DMS114 treated with DMSO at 0.1 percent for 48 hours (cell line): ENCODE measurements at regions not wholly inside any gene's neighbourhood (a gene's known extent, or its start where the extent isn't known, plus 50 kb on each side); places are given as distances from the start of the nearest gene placed in this dataset.

Experiments used
- DNase-seq: peaks from one replicate; lab custom pipeline; 2025; ENCODE audit not compliant: unreplicated experiment; lab: John Stamatoyannopoulos, UW

DNA sequence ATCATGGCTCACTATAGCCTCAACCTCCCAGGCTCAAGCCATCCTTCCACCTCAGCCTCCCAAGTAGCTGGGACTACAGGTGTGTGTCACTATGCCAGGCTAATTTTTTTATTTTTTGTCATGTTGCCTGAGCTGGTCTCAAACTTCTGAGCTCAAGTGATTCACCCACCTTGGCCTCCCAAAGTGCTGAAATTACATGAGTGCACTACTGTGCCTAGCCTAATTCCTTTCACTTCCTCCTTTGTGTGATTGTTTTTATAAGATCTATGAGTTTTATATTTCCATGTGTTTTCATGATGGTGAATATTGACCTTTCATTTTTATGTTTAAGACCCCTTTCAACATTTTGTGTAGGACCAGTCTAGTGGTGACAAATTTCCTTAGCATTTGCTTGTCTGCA lies 55.2 kb upstream of the IL12B start:
- no peak for DNase-seq

DNA sequence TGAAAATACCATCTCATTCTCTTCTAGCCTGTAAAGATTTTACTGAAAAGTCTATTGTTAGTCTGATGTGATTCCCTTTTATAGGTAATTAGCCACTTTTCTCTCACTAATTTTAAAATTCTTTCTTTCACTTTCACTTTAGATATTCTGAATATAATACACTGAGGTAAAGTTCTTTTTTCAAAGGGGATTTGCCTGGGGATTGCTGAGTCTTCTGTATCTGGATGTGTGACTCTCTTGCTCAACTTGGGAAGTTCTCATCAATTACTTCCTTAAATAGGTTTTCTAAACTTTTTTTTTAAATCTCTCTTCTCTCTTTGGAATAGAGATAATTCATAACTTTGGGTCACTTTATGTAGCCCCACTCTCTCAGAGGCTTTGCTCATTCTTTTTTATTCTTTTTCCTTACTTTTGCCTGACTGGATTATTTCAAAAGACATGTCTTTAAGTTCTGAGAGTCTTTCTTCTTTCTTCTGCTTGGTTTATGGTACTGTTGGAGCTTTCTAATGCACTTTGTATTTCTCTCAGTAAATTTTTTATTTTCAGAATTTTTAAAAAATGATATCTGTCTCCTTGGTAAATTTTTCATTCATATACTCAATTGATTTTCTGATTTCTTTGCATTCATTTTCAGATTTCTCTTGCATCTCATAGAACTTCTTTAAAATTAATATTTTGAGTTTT lies 55.9 kb upstream of the IL12B start:
- DNase-seq = no peak

- no peak for DNase-seq
Observed at GRCh38 chr5:159392871-159393270, 62.6 kb upstream of the IL12B start.

GRCh38 chr5:159393854-159394274 lies 63.6 kb upstream of the IL12B start:
- DNase-seq = no peak

DNA sequence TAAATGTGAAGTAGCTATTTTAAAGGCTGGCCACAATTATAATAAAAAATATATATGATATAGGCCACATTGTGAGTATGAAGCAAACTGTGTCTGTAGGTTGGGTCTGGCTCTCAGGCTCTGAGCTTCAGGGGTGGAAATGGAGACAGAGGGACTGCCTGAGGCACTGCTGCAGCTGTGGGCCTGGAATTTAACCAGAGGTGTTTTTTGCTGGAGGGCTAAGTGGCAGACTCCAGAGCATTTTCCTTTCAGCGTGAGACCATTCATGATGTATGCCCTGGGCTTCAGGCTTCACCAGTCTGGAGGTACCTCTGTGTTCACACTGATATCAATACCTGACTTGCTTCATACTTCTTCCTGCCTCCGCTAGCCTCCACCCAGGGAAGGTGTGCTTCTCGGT lies 64.9 kb upstream of the IL12B start:
- no peak for DNase-seq

DNA sequence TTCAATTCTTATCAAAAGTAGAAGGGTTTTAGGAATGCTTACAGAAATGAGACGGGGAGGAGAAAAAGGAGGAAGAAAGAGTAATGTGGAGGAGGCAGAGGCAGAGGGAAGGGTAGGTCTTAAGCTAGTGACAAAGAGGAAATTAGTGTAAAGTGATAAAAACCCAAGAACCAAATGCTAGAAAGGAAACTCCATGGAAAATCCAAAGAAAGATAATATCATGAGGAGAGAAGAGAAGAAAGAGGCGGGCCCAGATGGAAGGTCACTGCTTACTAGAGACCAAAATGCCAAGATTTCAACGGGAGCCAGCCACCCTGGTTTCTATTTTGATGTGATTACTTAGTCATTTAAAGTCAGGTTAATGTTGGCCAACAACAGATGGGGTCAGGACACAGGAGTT lies 68.6 kb upstream of the IL12B start:
- no peak for DNase-seq

DNA sequence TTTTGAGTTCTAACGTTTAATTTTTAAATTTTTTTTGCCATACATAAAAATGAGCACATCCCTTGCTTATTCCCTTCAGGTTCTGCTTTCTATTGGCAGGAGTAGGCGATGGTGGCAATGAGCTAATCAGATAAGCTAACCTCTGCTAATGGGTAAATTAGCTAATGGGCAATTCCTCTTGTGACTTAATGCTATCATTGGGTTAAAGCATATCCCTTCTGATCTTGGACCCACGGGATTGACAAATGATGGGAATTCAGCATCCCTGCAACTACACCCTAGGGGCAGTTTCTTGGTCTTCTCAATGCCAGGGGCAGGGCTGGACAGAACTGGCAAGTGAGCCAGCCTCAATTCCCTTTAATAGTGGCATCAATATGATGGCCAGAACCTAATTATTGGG lies 70.2 kb upstream of the IL12B start:
- DNase-seq = no peak

GRCh38 chr5:159402311-159402710 lies 72.0 kb upstream of the IL12B start:
- DNase-seq = no peak

DNA sequence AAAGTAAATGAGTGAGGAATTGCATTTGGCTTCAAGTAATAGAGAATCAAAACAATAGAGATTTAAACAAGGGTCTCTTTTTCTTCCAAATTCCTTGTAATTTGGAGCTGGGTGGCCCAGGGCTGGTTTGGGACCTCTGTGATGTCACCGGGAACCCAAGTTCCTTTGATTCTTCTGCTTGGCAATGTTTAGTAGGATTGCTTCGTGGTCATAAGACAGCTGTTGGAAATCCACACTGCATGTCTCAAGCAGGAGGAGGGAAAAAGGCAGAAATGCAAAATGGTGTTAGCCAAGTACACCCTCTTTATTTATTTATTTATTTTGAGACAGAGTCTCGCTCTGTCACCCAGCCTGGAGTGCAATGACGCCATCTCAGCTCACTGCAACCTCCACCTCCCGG lies 72.6 kb upstream of the IL12B start:
- DNase-seq = no peak

DNA sequence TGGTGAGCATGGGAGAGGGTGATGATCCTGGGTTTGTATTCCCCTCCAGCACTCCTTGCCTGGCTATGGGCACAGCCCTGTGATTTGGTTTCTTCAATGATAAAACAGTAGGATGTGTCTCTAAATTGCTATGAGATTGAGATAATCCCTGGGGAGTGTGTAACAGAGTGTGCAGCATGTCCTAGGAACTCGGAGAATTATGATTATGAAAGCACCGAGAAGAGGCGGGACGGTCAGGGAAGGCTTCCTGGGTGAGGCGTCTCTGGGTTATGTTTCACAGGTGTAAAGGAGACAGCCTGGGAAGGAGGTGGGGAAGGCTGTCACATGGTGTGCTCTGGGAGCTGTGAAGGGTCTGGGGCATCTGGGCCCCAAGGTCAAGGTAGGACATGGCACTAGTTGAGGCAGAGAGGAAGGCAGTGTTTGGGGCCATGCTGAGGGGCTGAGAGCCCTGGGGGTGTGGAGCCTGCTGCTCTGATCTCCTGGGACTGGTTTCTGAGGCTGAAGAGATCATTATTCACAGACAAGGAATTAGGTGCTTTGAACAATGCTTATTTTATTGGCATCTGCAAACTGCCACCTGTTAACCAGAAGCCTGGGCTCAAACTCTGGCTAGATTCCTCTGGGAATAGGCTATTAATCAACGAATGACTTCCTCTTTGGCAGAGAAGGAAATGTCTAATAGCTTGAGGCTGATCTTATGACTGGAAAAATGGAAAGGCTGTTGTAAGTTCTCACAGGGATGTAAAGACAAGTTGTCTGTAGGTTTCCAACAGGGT lies 73.8 kb upstream of the IL12B start:
- DNase-seq = no peak

GRCh38 chr5:159405611-159406031 lies 75.3 kb upstream of the IL12B start:
- DNase-seq = no peak

DNA sequence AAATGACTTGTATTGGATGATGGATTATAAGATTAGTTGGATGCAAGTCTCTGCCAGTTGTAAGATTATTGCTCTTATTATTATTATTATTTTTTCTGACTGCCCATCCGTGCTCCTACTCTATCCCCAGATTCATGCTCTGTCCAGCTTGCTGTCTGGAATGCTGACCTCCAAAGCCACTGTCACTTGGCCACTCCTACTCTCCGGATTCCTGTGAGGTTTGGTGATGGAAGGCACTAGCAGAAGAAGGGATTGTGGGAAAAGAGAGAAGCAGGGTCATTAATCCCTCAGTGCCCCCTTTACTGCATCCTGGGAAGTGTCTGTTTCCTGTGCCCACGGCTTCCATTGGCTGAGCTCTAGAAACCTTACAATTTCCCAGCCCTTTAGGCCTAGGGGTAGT lies 76.3 kb upstream of the IL12B start:
- no peak for DNase-seq

GRCh38 chr5:159409801-159410200 lies 79.5 kb upstream of the IL12B start:
- DNase-seq = no peak

- no peak for DNase-seq
Observed at GRCh38 chr5:159410480-159410879, 80.2 kb upstream of the IL12B start.

DNA sequence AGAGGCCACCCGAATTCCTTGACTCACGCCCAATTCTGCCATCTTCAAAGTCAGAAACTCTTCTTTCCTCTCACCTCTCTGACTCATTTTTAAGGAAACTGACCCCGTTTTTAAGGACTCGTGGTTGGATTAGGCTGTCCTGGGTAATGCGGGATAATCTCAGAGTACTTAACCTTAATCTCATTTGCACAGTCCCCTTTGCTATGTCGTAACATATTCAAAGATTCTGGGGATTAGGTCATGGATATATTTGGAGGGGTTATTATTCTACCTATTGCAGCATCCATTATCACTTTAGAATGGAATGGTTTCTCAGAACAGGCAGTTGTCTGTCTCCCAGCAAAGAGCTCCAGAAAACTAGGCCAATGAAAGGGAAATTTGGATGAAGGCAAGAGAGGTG lies 80.8 kb upstream of the IL12B start:
- DNase-seq = no peak

DNA sequence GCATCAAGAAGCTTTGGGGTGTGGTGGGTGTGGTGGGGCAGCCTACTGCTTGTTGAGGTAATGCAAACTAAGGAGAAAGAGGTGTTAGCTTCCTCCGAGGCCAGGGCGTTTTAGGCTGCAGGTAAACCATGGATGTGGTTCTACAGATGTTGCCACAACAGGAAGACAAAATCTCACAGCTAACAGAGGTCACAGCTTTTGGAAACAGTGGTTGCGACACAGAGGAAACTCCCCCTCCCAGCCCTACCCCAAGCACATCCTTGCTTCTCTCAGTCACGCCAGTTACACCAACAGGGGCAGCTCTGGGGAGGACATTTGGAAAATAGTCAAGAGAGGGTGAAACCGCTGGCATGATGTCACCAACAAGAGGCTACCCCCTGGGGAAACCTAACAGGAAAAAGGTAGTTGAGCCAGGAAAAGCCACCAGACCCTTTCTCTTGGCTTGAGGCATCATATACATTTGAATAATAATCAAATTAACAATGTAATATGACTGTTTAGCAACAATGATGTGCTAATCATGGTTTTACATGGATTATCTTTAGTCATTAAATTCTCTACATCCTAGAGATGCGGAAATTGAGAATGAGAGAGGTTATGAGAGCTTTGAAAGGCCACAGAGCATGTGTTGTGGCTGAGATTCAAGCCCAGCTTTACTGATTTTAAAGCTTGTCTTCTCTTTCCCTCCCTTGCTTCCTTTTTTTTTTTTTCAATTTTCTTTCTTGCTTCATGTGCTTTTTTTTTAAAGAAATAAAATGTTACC lies 82.2 kb upstream of the IL12B start:
- no peak for DNase-seq

GRCh38 chr5:159414021-159414420 lies 83.7 kb upstream of the IL12B start:
- DNase-seq = no peak

- no peak for DNase-seq
Observed at GRCh38 chr5:159415301-159415937, 85.1 kb upstream of the IL12B start.

GRCh38 chr5:159416438-159416837 lies 86.2 kb upstream of the IL12B start:
- no peak for DNase-seq

- DNase-seq = no peak
Observed at GRCh38 chr5:159417170-159417569, 86.9 kb upstream of the IL12B start.

DNA sequence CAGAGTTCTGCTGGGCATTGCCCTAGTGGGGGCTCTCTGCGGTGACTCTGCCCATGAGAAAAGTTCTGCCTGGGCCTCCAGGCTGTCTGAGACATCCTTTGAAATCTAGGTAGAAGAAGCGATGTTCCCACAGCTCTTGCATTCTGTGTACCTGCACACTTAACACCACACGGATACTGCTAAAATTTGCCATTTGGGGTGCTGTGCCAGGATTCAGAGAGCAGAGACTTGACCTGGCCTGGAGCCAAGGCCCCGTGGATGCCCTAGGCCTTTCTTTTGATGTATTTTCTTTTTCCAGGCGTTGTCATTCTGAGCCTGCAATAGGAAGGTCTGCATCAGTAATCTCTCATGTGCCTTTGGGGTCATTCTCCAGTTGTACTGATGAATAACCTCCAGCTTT lies 89.3 kb upstream of the IL12B start:
- no peak for DNase-seq

DNA sequence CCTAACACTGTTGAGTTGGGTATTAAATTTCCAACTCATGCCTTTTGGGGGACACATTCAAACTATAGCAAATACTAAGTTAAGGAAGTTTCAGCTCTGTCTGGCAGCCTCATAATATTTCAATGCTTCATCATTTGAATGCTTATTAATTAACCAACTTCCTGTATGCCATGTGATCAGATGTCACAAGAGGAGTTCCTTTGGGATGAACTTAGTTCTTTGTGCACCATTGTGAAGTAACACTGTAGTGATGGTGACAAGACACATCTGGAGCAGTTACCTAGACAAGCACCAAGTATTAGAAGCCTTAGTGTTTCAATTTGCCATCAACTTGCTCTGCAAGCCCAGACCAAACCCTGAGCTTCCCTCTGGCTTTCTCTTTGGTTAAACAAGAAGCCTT lies 90.7 kb upstream of the IL12B start:
- no peak for DNase-seq
